Astrocyte of the cerebellum (primary cell): ENCODE measurements at regions not wholly inside any gene's neighbourhood (a gene's known extent, or its start where the extent isn't known, plus 50 kb on each side); places are given as distances from the start of the nearest gene placed in this dataset.
"Not testable (repeated sequence)": the region's sequence is repeated elsewhere in the genome, so short reads cannot be mapped to it uniquely, and the experiment has no call there.

Source experiments
- DNase-seq: peaks from one replicate; pipeline ENCODE4 v3.0.0-alpha.2; 2011; ENCODE audit warnings: low read depth
- H3K4me3 ChIP-seq: 2 replicates; pipeline ENCODE4 v1.5.1; 2011; ENCODE audit warnings: mild to moderate bottlenecking, low read depth, low read length, moderate library complexity
- CTCF ChIP-seq: IDR thresholded peaks from 2 replicates; pipeline ENCODE4 v1.5.1; 2012; ENCODE audit warnings: low read length, low read depth, moderate library complexity, mild to moderate bottlenecking; ENCODE audit errors: missing control alignments
- in situ Hi-C: cut with HindIII; loops from 2 replicates; pipeline ENCODE4 v1.10.0; 2017; ENCODE audit warnings: low sequenced_read_pairs

GRCh38 chr3:177402533-177402932, 205.3 kb upstream of the TBL1XR1 start:
- in situ Hi-C loops: no loop called here
- TF ChIP-seq CTCF: no peak
- no peak overlapping the region for H3K4me3 ChIP-seq
- DNase-seq: no peak

- H3K4me3 ChIP-seq: no peak overlapping the region
- in situ Hi-C loops: no loop called here
- no peak for DNase-seq
- TF ChIP-seq CTCF: no peak
Measured at GRCh38 chr3:177405191-177405672, 207.9 kb upstream of the TBL1XR1 start.

GRCh38 chr3:177410730-177411129, 213.4 kb upstream of the TBL1XR1 start:
- in situ Hi-C loops: no loop called here

GRCh38 chr3:177411201-177411600, 213.9 kb upstream of the TBL1XR1 start:
- no peak overlapping the region for H3K4me3 ChIP-seq
- no peak for DNase-seq
- in situ Hi-C loops: no loop called here
- TF ChIP-seq CTCF: no peak

More at GRCh38 chr3:177410730-177411129, 213.4 kb upstream of the TBL1XR1 start:
- no peak for TF ChIP-seq CTCF
- DNase-seq: no peak
- no peak overlapping the region for H3K4me3 ChIP-seq

- H3K4me3 ChIP-seq, in situ Hi-C loops, DNase-seq: not testable (repeated sequence)
Measured at GRCh38 chr3:177412677-177413170, 215.4 kb upstream of the TBL1XR1 start.

GRCh38 chr3:177414093-177414492, 216.8 kb upstream of the TBL1XR1 start:
- no peak overlapping the region for H3K4me3 ChIP-seq
- no peak for DNase-seq
- no peak for TF ChIP-seq CTCF
- in situ Hi-C loops: no loop called here

- no peak overlapping the region for H3K4me3 ChIP-seq
- no peak for TF ChIP-seq CTCF
- no peak for DNase-seq
- in situ Hi-C loops: no loop called here
Measured at GRCh38 chr3:177418787-177419186, 221.5 kb upstream of the TBL1XR1 start.
